Stomach (tissue), 4 donors: ENCODE measurements at regions not wholly inside any gene's neighbourhood (a gene's known extent, or its start where the extent isn't known, plus 50 kb on each side); places are given as distances from the start of the nearest gene placed in this dataset.

ENCODE experiments used
- POLR2A ChIP-seq, 4 donors: fragments of 450-650 bp; IDR thresholded peaks; one replicate each; pipeline ENCODE4 v1.6.1; 2016; ENCODE audit warnings: antibody characterized with exemption in 4 of 4, control low read depth in 2 of 4, mild to moderate bottlenecking in 1 of 4, moderate library complexity in 1 of 4
- POLR2AphosphoS5 ChIP-seq, 3 donors: sonication (generic); formaldehyde crosslinking; IDR thresholded peaks; one replicate each; pipeline ENCODE4 v1.6.1; 2016; ENCODE audit warnings: antibody characterized with exemption in 3 of 3
- TF ChIP-seq, protein P1 (sequence below), 7 experiments: fragments of 450-650 bp in 4 of 7; fragments of 200-600 bp in 3 of 7; sonication (generic) in 3 of 7; IDR thresholded peaks; one replicate each; pipeline ENCODE4 v1.5.1; 2016 to 2019; ENCODE audit warnings: antibody characterized with exemption in 7 of 7, control low read depth in 2 of 7, mild to moderate bottlenecking in 1 of 7

DNA sequence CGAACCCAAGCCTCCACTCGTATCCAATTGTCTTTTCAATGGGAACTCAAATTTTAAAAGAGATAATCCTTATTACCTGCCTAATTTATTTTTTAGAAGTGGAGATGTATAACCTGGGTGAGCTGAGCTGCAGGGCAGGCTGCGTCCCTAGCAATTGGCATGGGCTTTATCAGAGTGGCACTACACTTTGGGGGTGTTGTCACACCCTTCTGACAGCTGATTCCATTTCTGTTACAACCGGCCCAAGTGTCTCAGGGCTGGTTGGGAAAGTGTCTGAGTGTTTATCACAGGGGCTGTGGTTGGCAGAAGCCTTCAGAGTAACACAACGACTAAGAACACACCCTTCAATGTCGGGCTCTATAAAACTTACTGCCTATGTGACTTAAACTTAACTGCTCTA is 295.0 kb downstream of the SMAD2 start:
- TF ChIP-seq, protein P1, sequence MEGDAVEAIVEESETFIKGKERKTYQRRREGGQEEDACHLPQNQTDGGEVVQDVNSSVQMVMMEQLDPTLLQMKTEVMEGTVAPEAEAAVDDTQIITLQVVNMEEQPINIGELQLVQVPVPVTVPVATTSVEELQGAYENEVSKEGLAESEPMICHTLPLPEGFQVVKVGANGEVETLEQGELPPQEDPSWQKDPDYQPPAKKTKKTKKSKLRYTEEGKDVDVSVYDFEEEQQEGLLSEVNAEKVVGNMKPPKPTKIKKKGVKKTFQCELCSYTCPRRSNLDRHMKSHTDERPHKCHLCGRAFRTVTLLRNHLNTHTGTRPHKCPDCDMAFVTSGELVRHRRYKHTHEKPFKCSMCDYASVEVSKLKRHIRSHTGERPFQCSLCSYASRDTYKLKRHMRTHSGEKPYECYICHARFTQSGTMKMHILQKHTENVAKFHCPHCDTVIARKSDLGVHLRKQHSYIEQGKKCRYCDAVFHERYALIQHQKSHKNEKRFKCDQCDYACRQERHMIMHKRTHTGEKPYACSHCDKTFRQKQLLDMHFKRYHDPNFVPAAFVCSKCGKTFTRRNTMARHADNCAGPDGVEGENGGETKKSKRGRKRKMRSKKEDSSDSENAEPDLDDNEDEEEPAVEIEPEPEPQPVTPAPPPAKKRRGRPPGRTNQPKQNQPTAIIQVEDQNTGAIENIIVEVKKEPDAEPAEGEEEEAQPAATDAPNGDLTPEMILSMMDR (IDR thresholded peaks at IDR 0.05) = no peak
- TF ChIP-seq POLR2A (IDR thresholded peaks at IDR 0.05) (no peak), POLR2AphosphoS5 (IDR thresholded peaks at IDR 0.05) (no peak)
